ENCODE measurements at regions not wholly inside any gene's neighbourhood (a gene's known extent, or its start where the extent isn't known, plus 50 kb on each side); places are given as distances from the start of the nearest gene placed in this dataset.
A peak's percentile ranks its signal among the peaks of the same experiment; 100 is the strongest.
"Not testable (repeated sequence)": the region's sequence is repeated elsewhere in the genome, so short reads cannot be mapped to it uniquely, and the experiment has no call there.

DNA sequence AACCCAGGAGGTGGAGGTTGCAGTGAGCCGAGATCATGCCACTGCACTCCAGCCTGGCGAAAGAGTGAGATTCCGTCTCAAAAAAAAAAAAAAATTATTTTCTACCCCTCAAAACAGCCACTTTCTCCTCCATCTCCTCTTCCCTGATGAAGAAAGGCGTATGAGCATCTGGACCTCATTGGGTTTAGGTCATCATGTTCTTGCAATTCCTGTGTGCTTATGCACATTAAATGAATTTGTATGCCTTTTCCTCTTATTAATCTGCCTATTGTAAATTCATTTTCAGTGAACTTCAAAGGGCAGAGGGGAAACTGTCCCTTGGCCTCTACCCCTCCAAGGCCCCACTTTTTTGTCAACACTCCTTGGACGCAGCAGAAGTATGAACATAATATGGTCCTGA is 117.8 kb downstream of the RPLP1 start:
- TF ChIP-seq, protein P1, sequence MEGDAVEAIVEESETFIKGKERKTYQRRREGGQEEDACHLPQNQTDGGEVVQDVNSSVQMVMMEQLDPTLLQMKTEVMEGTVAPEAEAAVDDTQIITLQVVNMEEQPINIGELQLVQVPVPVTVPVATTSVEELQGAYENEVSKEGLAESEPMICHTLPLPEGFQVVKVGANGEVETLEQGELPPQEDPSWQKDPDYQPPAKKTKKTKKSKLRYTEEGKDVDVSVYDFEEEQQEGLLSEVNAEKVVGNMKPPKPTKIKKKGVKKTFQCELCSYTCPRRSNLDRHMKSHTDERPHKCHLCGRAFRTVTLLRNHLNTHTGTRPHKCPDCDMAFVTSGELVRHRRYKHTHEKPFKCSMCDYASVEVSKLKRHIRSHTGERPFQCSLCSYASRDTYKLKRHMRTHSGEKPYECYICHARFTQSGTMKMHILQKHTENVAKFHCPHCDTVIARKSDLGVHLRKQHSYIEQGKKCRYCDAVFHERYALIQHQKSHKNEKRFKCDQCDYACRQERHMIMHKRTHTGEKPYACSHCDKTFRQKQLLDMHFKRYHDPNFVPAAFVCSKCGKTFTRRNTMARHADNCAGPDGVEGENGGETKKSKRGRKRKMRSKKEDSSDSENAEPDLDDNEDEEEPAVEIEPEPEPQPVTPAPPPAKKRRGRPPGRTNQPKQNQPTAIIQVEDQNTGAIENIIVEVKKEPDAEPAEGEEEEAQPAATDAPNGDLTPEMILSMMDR (IDR thresholded peaks at IDR 0.05; ENCODE audit: insufficient read depth, missing control alignments) = no peak
- no peak for DNase-seq (ENCODE audit: insufficient read length, low spot score)
- no peak for FAIRE-seq

DNA sequence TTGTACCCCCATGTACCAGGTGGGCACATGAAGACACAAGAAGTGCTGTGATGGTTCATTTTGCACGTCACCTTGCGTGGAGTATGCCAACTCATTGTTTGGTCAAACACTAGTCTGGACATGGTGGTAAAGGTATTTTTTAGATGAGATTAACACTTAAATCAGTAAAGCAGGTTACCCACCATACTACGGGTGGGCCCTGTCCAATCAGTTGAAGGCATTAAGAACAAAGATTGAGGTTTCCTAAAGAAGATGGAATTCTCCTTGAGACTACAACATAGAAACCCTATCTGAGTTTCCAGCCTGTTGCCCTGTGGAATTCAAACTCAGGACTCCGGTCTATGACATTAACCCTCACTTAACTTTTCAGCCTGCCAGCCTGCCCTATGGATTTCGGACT is 118.4 kb downstream of the RPLP1 start:
- FAIRE-seq = no peak
- TF ChIP-seq, protein P1 (IDR thresholded peaks at IDR 0.05; ENCODE audit: insufficient read depth, missing control alignments) = no peak
- DNase-seq (ENCODE audit: insufficient read length, low spot score) = no peak

DNA sequence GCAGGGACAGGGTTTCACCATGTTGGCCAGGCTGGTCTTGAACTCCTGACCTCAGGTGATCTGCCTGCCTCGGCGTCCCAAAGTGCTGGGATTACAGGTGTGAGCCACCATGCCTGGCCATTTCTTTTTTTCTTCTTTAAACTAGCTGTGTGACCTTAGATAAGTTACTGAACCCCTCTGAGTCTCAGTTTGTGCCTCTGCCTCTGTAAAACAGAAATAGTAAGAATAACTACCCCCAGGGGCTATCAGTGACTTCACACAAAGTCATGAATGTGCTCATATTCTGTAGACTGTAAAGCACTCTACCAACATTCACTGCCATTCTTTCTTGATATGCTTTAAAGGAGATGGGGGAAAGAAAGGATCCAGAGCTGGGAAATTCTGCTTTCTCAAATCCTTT is 120.7 kb downstream of the RPLP1 start:
- FAIRE-seq; DNase-seq (ENCODE audit: insufficient read length, low spot score): not testable (repeated sequence)

DNA sequence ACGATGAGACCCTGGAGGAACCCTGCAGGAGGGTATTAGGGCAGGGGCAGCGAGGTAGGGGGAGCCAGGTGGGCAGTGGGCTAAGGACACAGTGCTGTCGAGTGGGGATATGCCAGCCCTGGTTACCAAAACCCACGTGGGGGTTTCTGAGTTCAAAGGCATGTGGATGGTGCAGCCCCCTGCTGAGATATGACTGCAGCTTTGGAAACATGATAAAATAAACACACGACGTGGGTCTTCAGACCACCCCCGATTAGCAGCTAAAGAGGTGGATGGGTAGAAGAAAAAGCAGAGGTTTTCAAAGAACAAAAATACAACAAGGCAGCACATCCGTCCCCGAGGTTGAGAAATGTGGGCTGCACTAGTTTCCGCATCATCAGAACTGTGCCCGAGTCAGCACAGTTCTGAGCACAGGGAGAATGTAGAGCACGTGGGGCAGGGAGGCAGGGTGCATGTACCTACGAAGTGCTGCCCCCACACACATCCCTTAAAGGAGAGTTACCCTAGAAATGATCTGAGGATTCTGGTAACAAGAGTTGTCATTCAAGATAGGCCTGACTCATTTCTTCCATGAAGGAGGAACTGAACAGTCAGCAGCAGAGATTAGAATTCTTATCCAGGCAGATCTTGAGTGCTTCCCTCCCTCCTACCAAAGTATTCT is 121.3 kb downstream of the RPLP1 start:
- TF ChIP-seq, protein P1 (IDR thresholded peaks at IDR 0.05; ENCODE audit: insufficient read depth, missing control alignments) = no peak
- DNase-seq (ENCODE audit: insufficient read length, low spot score) (no peak), FAIRE-seq (no peak)

DNA sequence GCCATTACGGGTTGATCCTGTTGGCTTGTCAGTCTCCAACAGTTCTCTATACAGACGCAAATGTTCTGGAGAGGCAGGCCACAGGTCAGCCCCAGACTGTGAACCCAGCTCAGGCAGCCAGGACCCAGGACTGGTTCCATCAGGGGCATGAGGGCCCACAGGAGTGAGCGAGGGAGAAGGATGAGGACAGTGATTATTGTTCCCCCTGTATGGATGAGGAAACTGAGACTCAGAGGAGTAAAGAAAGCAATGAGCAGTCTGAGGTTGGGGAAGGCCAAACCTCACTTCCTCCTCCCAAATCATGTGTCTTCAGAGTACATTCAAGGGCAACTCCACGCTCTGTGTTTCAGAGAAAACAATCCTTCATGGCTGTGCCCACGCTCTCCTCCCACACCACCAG is 121.9 kb downstream of the RPLP1 start:
- FAIRE-seq (no peak), DNase-seq (ENCODE audit: insufficient read length, low spot score) (no peak)
- TF ChIP-seq, protein P1 (IDR thresholded peaks at IDR 0.05; ENCODE audit: insufficient read depth, missing control alignments) = no peak

DNA sequence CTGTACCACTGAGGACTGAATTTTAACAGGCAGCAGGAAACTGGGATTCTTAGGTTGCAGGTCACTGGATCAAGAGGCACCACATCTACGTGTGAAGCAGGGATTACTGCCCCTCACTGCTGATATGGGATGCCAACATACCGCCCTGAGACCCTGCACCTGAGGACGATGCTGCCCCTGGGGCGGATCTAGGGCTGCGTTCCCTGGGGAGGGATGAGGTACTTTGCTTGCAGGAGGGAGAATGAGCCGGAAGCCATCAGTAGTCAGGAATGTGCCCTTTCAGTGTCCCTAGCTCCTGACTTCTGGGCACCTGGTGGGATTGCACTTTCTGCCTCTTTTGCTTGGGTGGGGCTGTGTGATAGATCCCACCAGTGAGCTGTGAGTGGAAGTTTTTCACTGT is 122.8 kb downstream of the RPLP1 start:
- DNase-seq (ENCODE audit: insufficient read length, low spot score) = no peak
- TF ChIP-seq, protein P1 (IDR thresholded peaks at IDR 0.05; ENCODE audit: insufficient read depth, missing control alignments) = no peak
- no peak for FAIRE-seq

DNA sequence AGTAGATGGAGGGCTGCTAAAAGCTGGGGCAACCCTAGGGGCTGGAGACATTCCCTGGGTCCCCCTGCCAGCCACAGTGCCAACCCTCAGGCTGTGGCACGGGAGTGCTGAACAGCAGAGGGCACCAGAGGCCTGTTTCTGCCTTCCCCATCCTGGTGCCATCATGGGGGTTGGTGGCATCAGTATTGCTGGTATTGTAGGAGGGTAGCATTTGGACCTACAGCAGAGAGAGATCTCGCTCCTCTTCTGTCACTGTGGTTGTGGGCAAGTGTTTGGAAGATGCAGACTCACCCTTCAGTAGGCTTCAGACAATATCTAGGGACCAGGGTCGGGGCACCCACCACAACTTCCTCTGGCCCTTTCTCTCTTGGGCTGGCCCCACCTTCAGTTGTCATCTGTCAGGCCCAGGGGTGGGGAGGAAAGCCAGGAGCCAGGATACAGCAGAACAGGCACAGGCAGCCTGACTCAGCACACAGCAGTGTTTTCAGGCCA is 123.5 kb downstream of the RPLP1 start:
- FAIRE-seq (no peak), DNase-seq (ENCODE audit: insufficient read length, low spot score) (peak; percentile 38)
- TF ChIP-seq, protein P1 (IDR thresholded peaks at IDR 0.05; ENCODE audit: insufficient read depth, missing control alignments) = peak; percentile 80

All from D721Med (cell line).